ENCODE measurements at regions not wholly inside any gene's neighbourhood (a gene's known extent, or its start where the extent isn't known, plus 50 kb on each side); places are given as distances from the start of the nearest gene placed in this dataset.
"Not testable (repeated sequence)": the region's sequence is repeated elsewhere in the genome, so short reads cannot be mapped to it uniquely, and the experiment has no call there.

DNA sequence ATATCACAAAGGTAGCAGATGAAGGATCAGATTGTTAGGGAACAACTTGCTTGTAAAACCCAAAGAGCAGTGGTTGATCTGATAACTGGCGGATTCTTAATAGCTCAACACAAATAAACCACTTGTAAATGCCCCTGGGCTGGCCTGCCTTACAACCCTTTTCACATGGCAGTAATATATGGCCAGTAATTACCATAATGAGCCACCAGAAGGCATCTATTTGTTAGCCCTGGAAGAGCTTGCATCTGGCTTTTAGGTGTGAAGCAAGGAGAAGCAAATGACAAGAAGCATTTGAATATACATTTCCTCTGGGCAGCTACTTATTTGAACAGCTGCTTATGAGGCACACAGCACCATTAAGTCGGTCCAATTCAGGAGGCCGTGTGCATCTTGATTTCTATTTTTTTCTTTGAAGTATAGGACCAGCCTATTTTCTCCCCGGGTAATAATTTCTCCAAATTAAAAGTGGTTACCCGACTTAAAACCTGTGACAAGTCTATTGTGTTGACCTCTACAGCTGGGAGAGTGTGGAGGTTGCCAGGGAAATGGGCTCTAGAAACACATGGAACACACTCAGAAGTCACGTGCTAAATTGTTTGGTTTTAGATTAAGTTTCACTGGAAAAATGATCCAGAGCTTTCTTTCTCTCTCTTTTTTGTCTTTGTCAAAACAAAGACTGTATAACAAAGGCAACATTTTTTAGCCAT is 113.4 kb downstream of the SEM1 start:
- H3K36me3 Mint-ChIP-seq = no peaks in the 10 kb centered on the region

DNA sequence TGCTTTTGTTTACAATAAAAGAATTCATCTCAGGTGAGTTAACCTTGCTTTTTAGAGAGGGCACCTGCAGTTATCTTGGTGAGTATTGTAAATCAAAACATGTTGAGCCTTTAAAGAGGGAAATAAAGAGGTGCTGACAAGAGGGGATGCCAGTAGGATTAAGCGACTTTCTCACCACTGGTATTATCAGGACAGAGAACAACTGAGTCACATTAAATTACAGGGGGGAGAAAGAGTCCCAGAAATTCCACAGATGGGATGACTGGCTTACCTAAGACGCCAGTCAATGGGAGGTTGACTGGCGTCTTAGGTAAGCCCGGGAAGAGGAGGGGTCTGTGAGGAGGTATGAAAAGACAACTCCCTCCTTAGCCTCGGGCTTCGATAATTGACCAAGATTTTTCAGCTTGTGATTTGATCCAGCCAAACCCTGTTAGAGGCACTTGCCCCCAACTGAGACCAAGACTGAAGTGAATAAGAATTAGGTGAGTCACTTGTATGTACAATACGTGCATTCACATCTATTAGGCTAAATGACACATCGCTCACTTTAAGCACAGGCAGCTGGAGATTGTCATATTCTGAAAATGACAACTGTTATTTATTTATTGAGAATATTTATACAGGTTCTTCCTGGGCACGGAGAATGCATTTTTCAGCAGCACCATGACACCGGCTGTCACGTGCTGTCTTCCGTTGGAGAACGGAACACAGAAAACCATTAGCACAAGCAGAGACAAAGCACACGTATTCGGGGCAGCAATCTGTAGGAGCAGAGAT is 117.6 kb downstream of the SEM1 start:
- POLR2A ChIA-PET = no interaction called here
- Mint-ChIP-seq H3K27me3 (peaks cover 5 to 30% (median 16%) of the 10 kb centered on the region in 5 donors), H3K4me3 (no peak overlapping the region), H3K9me3 (no peaks in the 10 kb centered on the region), H3K36me3 (no peaks in the 10 kb centered on the region), H3K4me1 (no peaks in the 10 kb centered on the region), H3K27ac (no peak overlapping the region)
- ATAC-seq = no peak
- DNase-seq = no peak

More for the DNA sequence above, 113.4 kb downstream of the SEM1 start:
- DNase-seq (no peak), ATAC-seq (no peak)
- no peaks in the 10 kb centered on the region for H3K9me3 Mint-ChIP-seq
- no peak overlapping the region for H3K4me3 Mint-ChIP-seq
- peaks cover 5 to 30% (median 12%) of the 10 kb centered on the region in 5 donors for H3K27me3 Mint-ChIP-seq
- POLR2A ChIA-PET = no interaction called here
- no peaks in the 10 kb centered on the region for H3K4me1 Mint-ChIP-seq
- H3K27ac Mint-ChIP-seq = no peak overlapping the region

GRCh38 chr7:96591159-96591899 is 118.3 kb downstream of the SEM1 start:
- H3K27ac Mint-ChIP-seq = no peak overlapping the region
- no peaks in the 10 kb centered on the region for H3K4me1 Mint-ChIP-seq
- no peak for DNase-seq
- peaks cover 0 to 2% (median 0%) of the 10 kb centered on the region in 9 donors for H3K9me3 Mint-ChIP-seq
- peaks cover 0 to 1% (median 0%) of the 10 kb centered on the region in 3 donors for H3K36me3 Mint-ChIP-seq
- no peak for ATAC-seq
- H3K27me3 Mint-ChIP-seq = peaks cover 7 to 31% (median 15%) of the 10 kb centered on the region in 5 donors
- POLR2A ChIA-PET = no interaction called here
- H3K4me3 Mint-ChIP-seq = no peak overlapping the region

GRCh38 chr7:96589038-96589437 is 120.6 kb downstream of the SEM1 start:
- Mint-ChIP-seq H3K4me3 (no peak overlapping the region), H3K36me3 (peaks cover 0 to 9% (median 0%) of the 10 kb centered on the region in 3 donors), H3K27me3 (peaks cover 7 to 31% (median 16%) of the 10 kb centered on the region in 5 donors), H3K27ac (no peak overlapping the region), H3K9me3 (peaks cover 0 to 13% (median 3%) of the 10 kb centered on the region in 9 donors), H3K4me1 (no peaks in the 10 kb centered on the region)
- DNase-seq (no peak), ATAC-seq (no peak)
- POLR2A ChIA-PET = no interaction called here

DNA sequence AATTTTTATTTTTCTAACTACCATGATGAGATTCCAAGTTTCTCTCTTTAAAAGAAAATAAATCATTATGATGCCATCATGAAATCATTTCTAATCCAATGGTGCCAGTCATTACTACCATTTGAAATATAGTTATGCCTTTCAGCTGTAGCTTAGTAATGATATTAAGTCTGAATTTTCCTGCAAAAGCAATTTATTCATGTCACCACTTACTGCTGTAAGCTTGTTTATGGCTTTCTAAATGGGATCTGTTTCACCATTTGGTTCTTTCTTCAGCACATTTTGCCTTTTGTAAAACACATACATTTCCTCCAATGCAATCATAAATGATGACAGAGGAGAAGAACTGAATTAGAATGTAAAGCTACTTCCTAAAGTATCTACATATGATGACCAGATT is 130.5 kb downstream of the SEM1 start:
- peaks cover 3 to 24% (median 4%) of the 10 kb centered on the region in 5 donors for H3K27me3 Mint-ChIP-seq
- ATAC-seq (no peak), DNase-seq (no peak)
- no peak overlapping the region for H3K4me3 Mint-ChIP-seq
- peaks cover 0 to 5% (median 0%) of the 10 kb centered on the region in 3 donors for H3K36me3 Mint-ChIP-seq
- H3K4me1 Mint-ChIP-seq = no peaks in the 10 kb centered on the region
- POLR2A ChIA-PET = no interaction called here
- H3K9me3 Mint-ChIP-seq = peaks cover 0 to 17% (median 10%) of the 10 kb centered on the region in 9 donors
- no peak overlapping the region for H3K27ac Mint-ChIP-seq

DNA sequence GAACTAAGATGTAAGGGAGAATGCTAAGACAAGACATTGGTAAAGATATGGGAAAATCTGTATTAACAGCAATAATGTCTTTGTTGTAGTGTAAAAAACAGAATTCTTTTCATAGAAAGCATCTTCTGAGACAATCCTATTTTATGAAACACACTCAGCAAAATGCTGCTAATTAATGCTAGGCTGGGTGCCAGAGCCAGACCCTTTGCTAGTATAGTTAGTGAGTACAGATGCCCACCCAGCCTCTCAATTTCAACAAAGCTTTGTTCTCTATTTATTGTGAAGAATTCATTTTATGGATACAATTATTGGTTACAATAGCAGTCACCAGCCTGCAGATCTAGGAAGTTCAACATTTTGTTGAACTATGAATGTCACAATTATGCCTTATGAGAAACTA is 131.0 kb downstream of the SEM1 start:
- ATAC-seq = no peak
- H3K27me3 Mint-ChIP-seq = peaks cover 4 to 24% (median 4%) of the 10 kb centered on the region in 5 donors
- peaks cover 0 to 5% (median 0%) of the 10 kb centered on the region in 3 donors for H3K36me3 Mint-ChIP-seq
- POLR2A ChIA-PET = no interaction called here
- DNase-seq = no peak
- H3K27ac Mint-ChIP-seq = no peak overlapping the region
- peaks cover 0 to 14% (median 11%) of the 10 kb centered on the region in 9 donors for H3K9me3 Mint-ChIP-seq
- no peak overlapping the region for H3K4me3 Mint-ChIP-seq
- no peaks in the 10 kb centered on the region for H3K4me1 Mint-ChIP-seq

DNA sequence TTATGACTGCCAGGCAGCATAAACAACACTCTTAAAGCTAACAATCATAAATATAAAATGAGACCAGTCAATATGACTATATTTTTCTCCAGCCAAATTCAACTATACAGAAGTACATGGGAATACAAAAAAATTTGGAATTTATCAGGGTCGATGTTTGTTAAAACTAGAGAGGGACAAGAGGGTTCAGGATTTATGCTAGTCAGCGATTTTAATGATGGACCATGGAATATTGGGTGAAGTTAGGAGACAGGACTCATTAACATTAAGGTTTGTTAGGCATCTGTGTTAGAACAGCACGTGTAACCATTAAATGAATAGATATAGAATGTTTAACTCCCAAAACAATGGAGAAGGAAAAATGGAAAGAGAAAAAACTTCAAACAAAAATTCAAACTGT is 146.2 kb downstream of the SEM1 start:
- ATAC-seq (no peak), DNase-seq (no peak)
- peaks cover 0 to 3% (median 0%) of the 10 kb centered on the region in 9 donors for H3K9me3 Mint-ChIP-seq
- H3K4me3 Mint-ChIP-seq = no peak overlapping the region
- no peaks in the 10 kb centered on the region for H3K4me1 Mint-ChIP-seq
- no peak overlapping the region for H3K27ac Mint-ChIP-seq
- H3K36me3 Mint-ChIP-seq = no peaks in the 10 kb centered on the region
- POLR2A ChIA-PET = no interaction called here
- peaks cover 0 to 9% (median 2%) of the 10 kb centered on the region in 5 donors for H3K27me3 Mint-ChIP-seq

GRCh38 chr7:96562966-96563365 is 146.7 kb downstream of the SEM1 start:
- DNase-seq = no peak
- peaks cover 0 to 12% (median 2%) of the 10 kb centered on the region in 5 donors for H3K27me3 Mint-ChIP-seq
- ATAC-seq = no peak
- H3K36me3 Mint-ChIP-seq = no peaks in the 10 kb centered on the region
- H3K27ac Mint-ChIP-seq = no peak overlapping the region
- POLR2A ChIA-PET = no interaction called here
- H3K9me3 Mint-ChIP-seq = peaks cover 0 to 4% (median 0%) of the 10 kb centered on the region in 9 donors
- H3K4me3 Mint-ChIP-seq = no peak overlapping the region
- H3K4me1 Mint-ChIP-seq = no peaks in the 10 kb centered on the region

- no peaks in the 10 kb centered on the region for H3K36me3 Mint-ChIP-seq
- no peak for ATAC-seq
Observed at GRCh38 chr7:96562458-96562857, 147.2 kb downstream of the SEM1 start.

DNA sequence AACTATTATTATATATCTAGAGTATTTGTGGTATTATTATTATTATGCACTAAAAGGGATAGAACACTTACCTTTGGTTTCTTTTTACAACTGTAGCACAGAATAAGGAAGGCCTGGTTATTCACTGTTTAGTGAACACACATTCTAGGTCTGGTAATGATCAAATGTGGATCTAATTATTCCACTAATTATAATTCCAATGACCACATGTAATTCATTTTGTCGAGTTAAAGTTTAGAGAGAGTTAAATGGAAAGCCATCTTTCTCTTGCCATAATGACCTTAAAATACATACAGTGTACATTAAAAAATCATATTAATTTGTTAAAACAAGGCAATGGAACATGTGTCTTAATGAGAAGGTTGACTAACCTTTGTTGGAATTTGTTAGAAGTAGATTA is 147.8 kb downstream of the SEM1 start:
- ATAC-seq (no peak), DNase-seq (no peak)
- H3K4me3 Mint-ChIP-seq = no peak overlapping the region
- H3K27me3 Mint-ChIP-seq = peaks cover 0 to 12% (median 2%) of the 10 kb centered on the region in 5 donors
- no peak overlapping the region for H3K27ac Mint-ChIP-seq
- no peaks in the 10 kb centered on the region for H3K4me1 Mint-ChIP-seq
- POLR2A ChIA-PET = no interaction called here
- H3K36me3 Mint-ChIP-seq = no peaks in the 10 kb centered on the region
- H3K9me3 Mint-ChIP-seq = peaks cover 0 to 4% (median 0%) of the 10 kb centered on the region in 9 donors

More at GRCh38 chr7:96562458-96562857, 147.2 kb downstream of the SEM1 start:
- POLR2A ChIA-PET = no interaction called here
- Mint-ChIP-seq H3K4me3 (no peak overlapping the region), H3K4me1 (no peaks in the 10 kb centered on the region), H3K27ac (no peak overlapping the region), H3K27me3 (peaks cover 0 to 12% (median 2%) of the 10 kb centered on the region in 5 donors), H3K9me3 (peaks cover 0 to 4% (median 0%) of the 10 kb centered on the region in 9 donors)
- no peak for DNase-seq

GRCh38 chr7:96558530-96558929 is 151.1 kb downstream of the SEM1 start:
- Mint-ChIP-seq H3K27ac (no peak overlapping the region), H3K4me3 (no peak overlapping the region), H3K9me3 (peaks cover 0 to 4% (median 0%) of the 10 kb centered on the region in 9 donors), H3K27me3 (peaks cover 0 to 12% (median 2%) of the 10 kb centered on the region in 5 donors), H3K4me1 (no peaks in the 10 kb centered on the region), H3K36me3 (no peaks in the 10 kb centered on the region)
- POLR2A ChIA-PET = no interaction called here
- ATAC-seq = no peak
- no peak for DNase-seq

- POLR2A ChIA-PET = no interaction called here
- Mint-ChIP-seq H3K4me1 (no peaks in the 10 kb centered on the region), H3K36me3 (no peaks in the 10 kb centered on the region), H3K27ac (no peak overlapping the region), H3K4me3 (no peak overlapping the region), H3K27me3 (peaks cover 0 to 11% (median 2%) of the 10 kb centered on the region in 5 donors), H3K9me3 (peaks cover 0 to 4% (median 0%) of the 10 kb centered on the region in 9 donors)
- DNase-seq (no peak), ATAC-seq (no peak)
Observed at GRCh38 chr7:96558093-96558492, 151.6 kb downstream of the SEM1 start.

- DNase-seq, H3K9me3 Mint-ChIP-seq, H3K27ac Mint-ChIP-seq, H3K36me3 Mint-ChIP-seq, H3K4me3 Mint-ChIP-seq, H3K27me3 Mint-ChIP-seq, POLR2A ChIA-PET, H3K4me1 Mint-ChIP-seq, ATAC-seq: not testable (repeated sequence)
Observed at GRCh38 chr7:96557598-96557997, 152.0 kb downstream of the SEM1 start.
